ENCODE measurements at regions not wholly inside any gene's neighbourhood (a gene's known extent, or its start where the extent isn't known, plus 50 kb on each side); places are given as distances from the start of the nearest gene placed in this dataset.

DNA sequence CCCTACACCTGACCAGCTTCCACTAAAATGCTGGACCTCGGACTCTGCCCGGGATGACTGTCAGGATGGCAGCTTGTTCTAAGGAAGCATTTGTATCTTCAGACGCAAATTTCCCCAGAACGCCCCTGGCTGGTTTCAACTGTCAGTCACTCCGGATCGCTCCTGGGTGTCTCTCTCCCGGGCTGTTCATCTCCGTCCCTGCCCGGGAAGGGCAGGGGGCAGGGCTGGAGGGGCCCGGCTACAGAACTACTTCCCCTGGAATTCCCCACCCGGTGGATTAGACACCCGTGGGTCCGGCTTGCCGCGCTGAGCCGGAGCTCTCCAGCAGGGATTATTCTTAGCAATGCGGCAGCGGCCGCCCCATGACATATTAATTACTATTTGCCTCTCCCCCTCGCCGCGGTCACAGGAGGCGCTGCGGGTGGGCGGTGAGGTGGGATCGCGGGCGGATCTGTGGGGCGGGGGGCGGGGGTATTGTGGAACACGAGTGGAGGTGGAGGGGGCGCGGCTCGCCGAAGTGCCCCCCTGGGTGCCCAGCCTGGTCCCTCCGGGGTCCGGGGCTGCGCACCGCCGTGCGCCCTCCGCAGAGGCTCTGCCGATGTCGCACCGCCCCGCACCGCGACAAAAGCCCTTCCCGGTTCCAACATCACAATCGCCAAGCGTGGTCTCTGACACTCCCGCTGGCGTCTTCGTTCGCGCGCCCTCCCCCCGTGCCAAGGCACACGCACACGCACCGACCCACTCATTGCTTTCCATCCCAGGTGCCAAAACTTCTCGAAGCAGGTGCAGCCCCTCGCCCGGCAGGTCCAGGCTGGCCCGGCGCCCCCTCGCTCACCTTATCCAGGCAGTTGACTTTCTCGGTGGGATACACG lies 276.1 kb upstream of the NEBL start:
- DNase-seq (ENCODE audit: low spot score) = no peak

DNA sequence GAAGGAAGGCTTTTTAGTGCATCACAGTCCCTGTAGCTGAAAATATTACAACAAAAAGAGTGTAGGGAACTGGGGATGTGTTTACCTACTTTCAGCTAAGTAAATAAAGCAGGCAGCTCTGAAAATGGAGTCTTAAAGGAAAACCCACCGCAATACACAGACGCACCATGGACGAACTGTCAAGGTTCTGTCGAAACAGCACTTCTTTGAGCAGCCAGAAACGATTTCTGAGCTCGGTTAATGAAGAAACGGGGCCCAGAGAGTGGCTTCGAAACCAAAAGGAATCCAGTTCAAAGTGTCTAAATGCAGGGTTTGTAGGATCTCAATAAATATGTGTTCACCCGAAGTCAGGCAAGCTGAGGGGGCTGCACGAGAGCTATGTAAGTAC lies 275.4 kb upstream of the NEBL start:
- no peak for DNase-seq (ENCODE audit: low spot score)

DNA sequence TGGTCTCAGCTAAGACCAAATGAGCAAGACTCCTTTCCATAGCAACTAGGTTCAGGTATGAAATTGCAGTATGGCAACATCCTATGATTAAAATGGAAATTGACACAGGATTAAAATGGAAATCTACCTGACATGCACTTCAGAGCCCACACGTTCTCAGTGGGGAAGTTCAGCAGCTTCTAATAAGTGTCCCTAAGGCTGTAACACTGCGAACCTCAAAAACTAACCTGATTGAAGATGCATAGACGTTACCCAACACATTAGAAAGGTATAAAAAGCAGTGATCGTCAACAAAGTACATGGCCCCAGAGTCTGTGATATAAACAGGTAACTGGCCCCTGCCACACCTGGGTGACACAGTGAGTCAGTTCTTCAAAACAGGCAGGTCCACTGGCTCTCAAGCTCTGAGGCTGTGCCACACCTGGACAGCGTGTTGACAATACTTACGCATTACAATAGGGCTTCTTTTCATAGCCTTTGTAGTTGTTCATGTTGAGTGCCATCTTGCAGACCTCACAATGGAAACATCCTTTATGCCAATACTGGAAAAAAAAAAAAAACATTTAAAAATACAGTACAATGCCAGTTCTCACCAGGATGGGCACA lies 274.9 kb upstream of the NEBL start:
- no peak for DNase-seq (ENCODE audit: low spot score)

DNA sequence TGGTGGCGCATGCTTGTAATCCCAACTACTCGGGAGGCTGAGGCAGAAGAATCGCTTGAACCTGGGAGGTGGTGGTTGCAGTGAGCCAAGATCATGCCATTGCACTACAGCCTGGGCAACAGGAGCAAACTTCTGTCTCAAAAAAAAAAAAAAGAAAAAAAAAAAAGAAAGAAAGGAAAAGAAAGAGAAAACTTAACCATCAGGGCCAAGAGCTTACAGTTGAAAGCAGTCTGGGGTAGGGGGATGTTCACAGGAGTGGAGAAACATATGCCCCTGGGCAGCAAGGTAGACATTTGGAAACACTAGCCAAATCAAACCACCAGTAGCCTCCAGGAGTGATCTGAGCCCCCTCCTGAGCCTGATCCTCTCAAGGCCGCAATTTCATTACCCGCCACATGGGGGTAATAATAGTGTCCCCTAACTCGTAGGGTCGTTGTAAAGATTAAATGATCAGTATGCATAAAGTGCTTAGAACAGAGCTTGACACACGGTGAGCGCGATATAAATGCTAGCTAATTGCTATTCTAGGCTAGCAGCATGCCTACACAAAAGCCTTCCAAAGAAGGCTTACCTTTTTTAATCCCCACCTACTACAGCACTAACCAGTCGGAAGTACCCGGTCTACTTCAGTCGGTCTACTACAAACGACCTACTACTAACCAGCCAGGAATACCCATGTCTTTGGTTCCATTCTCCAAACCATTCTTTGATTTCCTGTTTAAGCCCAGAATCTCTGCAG lies 274.3 kb upstream of the NEBL start:
- no peak for DNase-seq (ENCODE audit: low spot score)

DNA sequence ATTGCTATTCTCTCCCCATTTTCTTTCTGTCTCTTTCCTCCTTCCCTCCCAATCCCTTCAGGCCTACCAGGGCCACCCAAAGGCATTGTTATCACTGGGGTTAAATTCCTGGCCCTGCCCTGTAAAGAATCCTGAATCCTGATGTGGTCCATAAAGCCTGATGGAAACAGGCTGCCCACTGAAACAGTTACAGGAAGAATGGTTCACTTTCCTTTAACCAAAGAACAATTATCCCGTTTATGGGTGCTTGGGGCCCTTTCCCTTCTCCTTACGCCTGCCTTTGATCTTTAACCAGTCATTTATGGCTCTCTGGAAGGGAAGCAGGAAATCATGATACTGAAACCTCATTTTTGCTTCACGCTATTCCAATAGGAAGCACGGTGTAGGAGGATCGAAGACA lies 273.1 kb upstream of the NEBL start:
- DNase-seq (ENCODE audit: low spot score) = no peak

DNA sequence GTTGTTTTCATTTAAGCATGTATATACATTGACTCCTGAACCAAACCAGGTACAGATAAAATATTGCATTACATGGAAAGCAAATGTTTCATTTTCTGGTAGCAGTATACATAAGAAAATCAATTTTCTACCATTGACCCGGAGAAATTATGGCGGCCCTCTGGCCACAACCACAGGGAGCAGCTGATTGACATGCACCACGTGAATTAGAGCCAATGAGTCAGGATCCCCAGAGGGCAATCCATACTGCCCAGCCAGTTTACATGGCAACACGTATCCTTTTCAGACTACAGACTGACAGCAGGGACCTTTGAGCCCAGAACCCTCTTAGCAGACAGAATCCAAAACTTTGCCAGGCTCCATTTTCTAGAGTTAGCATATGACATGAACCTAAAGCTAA lies 272.2 kb upstream of the NEBL start:
- no peak for DNase-seq (ENCODE audit: low spot score)

DNA sequence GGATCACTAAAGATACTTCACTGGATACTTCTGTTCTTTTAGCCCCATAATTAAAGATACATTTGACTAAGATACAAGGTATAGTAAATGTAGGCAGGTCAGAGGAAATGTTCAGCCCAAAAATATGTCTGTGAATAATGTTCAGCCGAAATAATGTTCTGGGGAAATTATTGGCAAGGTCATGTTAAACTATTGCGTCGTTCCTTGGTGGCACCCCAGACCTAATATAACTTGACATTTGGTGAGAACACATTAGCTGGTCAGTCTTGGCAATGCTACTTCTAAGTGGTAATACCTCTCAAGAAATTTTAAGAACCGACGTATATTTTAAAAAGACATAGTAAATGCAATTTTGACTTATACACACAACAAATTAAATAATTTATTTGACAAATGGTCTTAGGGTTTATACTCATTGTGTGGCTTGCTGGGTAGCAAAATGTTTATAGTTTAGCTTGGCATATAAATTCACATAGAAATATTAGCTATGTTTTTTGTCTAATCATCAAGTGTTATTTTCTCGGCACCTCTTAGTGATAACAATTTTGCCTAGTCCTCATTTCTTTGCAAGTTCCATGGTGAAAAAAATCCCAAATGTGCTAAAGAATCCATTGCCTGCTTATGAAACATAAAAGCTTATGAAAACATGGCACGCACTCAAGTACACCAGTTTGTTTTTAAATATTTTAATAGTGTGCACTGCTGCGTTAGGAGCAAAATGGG lies 270.3 kb upstream of the NEBL start:
- no peak for DNase-seq (ENCODE audit: low spot score)

DNA sequence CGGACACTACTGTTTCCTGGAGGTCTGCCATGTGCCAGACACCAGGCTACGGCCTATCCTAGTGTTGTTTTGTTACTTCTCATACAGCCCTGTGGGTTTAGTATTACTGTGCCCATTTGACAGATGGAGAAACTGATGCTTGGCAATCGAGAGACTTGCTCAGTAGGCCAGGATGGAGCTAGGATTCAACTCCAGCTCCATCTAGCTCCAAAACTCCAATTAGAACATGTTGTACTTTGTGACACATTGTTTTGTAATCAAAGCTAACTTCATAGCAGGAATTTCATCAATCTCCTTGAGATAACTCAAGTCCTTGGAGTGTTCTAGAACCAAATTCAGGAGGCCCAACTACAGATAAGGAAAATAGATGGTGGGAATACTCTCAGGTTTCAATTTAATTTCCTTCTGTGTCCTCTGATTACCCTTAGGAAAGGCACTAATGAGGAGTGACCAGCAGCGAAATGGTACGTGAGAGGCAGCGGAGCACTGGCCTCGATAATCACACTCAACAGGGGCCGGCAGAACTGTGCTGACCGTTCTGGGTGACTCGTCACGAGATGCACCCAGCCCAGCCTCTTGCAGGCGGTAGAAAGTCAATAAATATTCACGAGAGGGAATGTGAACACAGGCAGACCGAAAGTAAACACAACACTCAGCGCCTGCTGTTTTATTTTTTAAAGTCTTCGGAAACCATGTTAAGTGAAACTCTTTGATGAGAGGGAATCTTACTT lies 269.6 kb upstream of the NEBL start:
- no peak for DNase-seq (ENCODE audit: low spot score)

DNA sequence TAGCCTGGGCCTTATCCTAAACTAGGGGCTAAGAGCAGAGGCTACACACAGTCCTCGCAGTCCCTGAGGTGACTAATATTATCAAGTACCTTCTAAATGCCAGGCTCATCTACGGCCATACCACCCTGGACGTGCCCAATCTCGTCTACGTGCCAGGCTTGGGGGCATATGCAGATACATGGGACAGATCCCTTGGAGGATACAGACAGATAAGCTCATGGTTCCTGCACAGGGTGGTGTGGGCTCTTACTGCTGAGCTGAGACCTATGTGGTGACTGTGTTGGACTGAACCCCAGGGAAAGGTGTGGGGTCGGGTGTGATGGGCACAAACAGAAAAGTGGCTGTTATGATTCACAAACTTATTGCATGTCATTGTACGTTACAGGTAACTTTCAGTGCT lies 268.4 kb upstream of the NEBL start:
- DNase-seq (ENCODE audit: low spot score) = no peak

DNA sequence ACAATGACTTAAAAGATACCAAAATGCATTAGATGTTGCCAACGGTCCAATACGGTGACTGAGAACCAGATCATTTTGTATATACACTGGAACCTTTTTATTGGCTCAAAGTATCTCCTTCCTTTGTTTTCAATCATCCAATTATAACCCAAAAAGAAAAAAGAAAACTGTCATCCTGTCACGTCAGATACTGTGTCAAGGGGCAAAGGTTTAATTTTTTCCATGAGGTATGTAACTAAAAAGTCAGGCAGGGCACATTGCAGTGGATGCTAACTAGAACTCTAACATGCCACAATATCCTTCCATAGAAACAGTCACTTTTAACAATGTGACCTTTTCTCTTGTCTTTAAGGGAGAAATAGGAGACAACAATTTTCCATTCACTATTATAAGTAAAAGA lies 267.6 kb upstream of the NEBL start:
- DNase-seq (ENCODE audit: low spot score) = no peak

DNA sequence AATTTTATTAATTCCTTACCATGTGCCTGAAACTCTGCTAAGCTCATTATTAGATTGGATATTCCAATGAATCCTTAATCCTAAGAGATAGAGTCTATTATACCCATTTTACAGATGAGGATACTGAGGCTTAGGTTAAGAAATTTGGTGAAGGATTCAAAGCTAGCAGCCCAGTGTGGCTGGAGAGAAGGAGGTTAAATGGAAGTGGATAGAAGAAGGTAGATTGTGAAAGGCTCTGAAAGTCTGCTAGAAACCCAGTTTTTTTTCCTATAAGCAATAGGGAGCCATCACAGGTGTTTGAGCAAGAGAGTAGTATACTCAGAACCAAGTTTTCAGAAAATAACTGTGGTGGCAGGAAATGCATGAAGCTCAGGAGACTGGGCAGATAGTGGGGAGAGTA lies 265.8 kb upstream of the NEBL start:
- no peak for DNase-seq (ENCODE audit: low spot score)

DNA sequence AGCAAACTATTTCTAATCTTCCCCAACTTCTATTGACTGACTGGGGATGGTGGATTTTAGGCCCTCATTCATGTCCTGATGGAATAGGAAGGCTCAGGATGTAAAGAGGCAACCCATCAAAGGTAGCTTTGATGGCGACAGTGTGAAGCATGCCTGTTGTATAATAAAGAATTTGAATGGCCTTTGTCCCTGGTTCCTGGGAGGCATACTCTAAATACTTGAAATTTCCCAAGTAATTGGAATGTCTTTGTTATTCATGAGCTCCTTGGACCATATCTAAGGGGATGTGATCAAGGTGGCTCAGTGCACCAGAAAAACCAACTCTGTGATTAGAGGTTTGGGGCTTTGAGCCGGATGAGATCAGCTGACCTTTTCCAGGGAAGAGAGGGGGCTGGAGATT lies 264.5 kb upstream of the NEBL start:
- no peak for DNase-seq (ENCODE audit: low spot score)

DNA sequence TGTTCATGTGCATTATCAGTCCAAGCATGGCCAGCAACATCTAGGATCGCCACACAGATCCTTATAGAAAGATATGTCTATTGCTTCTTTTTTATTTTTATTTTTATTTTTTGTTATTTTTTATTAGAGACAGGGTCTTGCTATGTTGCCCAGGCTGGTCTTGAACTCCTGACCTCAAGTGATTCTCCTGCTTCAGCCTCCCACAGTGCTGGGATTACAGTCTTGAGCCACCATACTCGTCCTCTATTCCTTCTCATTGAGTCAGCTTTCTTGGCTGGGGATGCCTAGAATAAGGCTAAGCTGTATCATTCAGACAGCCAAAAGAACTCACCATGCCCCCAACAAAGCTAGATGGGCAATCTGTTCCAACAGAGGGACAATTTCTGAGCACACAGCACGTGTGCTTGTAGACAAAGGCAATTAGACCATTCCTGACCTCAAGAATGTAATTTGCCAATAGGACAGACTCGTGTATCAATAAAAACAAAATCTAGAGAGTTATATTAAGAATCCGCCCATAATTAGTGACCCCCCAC lies 264.0 kb upstream of the NEBL start:
- DNase-seq (ENCODE audit: low spot score) = no peak

DNA sequence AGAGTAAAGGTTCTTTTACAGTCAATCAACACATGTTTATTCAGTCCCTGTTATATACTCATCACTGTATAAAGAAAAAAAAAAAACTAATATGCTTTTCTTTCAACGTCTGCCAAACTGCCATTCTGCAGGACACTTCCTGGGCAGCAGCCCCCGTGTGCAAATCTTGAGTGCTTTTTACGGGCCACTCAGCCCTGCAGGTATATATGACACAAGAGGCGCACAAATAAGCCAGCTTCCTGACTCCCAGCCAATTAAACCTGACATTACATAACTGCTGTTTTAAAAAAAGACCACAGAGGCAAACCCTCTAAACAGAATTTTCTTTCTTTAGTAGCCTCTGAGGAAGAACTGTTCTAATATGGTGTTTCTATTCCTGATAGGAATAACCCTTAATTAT lies 263.0 kb upstream of the NEBL start:
- no peak for DNase-seq (ENCODE audit: low spot score)

DNA sequence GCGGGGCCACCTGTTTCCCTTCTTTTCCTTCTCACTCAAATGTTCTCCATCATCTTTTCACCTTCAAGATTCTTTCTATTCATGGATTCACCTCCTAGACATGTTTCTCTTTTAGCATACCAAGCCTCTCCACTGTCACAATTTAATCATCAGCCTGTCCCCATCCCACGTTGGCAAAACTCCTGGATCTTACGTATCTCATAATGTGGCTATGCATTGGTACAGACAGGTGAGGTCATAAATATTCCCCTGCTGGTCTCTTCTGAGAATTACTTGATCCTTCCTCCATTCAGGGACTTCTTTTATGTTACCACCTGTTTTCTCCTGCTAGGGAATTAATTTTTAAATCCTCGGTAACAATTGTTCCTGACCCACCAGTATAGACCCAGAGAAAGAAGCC lies 262.6 kb upstream of the NEBL start:
- no peak for DNase-seq (ENCODE audit: low spot score)

DNA sequence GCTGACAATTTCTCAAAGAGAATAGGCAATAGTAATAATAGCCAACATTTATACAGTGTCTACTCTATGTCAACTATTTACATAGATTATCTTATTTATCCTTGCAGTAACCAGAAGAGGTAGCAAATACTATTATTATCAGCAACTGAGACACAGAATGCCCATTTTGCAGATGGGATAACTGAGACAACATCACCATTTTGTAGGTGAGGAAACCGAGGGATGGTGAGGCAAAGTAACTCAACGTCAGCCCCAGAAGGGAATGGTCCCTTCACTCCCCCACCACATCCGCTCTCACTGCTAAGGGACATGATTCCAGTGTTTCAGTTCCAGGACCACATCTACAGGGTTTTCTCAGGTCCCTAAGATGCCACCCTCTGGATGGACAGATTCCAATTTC lies 261.2 kb upstream of the NEBL start:
- DNase-seq (ENCODE audit: low spot score) = no peak

DNA sequence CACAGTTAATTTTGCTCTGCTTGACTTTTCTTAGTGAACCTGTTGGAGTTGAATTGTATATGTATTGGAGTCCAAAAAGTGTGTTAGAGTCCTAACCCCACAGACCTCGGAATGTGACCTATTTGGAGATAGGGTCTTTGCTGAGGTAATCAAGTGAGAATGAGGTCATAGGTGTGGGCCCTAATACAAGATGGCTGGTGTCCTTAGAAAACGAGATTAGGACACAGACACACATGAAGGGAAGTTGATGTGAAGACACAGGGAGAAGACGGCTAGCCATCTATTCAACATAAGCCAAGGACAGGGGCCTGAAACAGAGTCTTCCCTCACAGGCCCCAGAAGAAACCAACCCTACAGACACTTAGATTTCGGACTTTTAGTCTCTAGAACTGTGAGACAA lies 260.6 kb upstream of the NEBL start:
- no peak for DNase-seq (ENCODE audit: low spot score)

DNA sequence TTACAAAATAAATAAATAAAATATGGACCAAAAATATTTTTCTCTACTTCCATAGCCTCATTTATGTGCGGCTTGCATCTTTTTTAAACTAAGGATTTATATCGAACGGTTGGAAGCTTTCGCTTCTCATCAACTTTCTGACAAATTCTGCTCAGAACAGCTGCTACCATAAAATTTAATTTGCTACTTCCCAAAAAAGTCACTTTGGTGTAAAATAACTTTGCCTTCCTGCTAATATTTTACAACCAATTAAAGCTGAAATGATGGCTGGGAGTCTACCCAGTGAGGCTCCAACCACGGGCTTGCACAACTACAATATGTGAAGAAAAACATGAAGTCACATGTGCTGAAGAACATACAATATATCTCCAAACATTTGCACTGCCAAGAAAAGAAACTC lies 253.1 kb upstream of the NEBL start:
- DNase-seq (ENCODE audit: low spot score) = no peak

DNA sequence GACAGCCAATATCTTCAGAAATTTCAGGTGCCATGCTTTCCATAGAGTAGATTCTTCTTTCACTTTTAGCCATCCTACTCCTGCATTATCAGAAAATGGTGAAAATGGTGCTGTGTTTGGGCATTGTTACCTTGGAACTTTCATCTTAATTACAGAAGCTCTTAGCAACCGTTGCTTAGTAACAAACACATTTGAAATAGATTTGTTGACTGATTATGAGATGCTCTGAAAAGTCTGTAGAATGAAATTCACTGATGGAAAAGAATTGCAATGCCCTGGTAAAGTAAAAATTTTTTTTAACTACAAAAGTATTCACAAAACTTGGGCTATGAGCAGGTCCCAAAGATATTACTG lies 249.3 kb upstream of the NEBL start:
- no peak for DNase-seq (ENCODE audit: low spot score)

DNA sequence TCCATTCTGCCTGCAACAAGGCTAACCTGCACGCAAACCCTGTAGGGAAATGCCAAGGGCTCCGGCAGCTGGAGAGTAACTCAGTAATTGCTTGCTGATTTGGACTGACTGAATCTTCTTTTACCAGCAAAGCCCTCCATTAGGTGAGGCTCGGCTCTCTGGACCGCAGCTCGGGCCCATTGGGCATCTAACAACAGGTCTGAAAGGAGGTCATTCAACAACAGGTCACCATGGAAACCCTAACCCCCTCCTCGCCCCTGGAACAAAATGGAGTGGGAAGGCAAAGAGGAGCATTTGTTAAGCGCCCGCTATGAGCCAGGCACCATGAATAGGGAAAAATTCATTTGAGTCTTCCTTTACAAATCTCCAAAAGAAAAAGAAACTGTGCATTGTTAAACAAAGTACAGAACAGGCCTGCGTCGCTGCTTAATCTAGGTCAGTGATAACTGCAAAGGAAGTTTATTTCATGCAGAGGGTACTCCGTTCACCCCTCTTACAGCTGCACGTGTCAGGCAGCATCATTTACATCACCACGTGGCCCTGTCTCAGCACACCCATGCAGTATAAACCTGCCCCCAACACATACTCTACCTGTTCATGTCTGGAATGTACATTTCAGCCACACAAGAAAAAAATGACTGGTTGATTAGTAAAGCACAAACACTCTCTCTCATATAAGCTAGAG lies 248.8 kb upstream of the NEBL start:
- DNase-seq (ENCODE audit: low spot score) = peak; percentile 61

DNA sequence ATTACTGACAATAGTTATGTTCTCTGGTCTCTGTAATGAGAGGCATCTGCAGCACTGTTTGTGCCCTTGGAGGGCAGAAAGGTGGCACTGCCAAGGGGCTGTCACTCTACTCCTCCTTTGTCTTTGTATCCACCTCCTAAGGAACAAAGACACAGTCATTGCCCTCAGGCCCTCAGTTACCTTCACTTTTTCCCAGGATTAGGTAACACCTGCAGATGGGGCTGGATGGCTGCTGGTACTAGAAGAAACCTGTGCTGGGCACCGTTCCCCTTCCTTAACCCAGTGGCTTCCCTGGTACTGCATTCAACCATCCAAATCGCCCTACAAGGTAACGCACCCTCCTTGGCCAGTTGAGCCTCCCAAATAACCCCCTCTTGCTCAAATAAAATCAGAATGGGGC lies 246.9 kb upstream of the NEBL start:
- no peak for DNase-seq (ENCODE audit: low spot score)

Data from pons (tissue), 1 donor.